ENCODE measurements at regions not wholly inside any gene's neighbourhood (a gene's known extent, or its start where the extent isn't known, plus 50 kb on each side); places are given as distances from the start of the nearest gene placed in this dataset.

- peaks cover 30% of the 10 kb centered on the region for H3K4me1 Mint-ChIP-seq
- no peaks in the 10 kb centered on the region for H3K27me3 ChIP-seq (ENCODE audit: control insufficient read depth, insufficient read depth, low read length, poor library complexity, severe bottlenecking)
- H3K36me3 Mint-ChIP-seq (ENCODE audit: low read depth): no peaks in the 10 kb centered on the region
- no peak overlapping the region for H3K27ac Mint-ChIP-seq
- no peaks in the 10 kb centered on the region for H3K36me3 ChIP-seq (ENCODE audit: control insufficient read depth, insufficient read depth, low read length)
- H3K9me3 Mint-ChIP-seq: no peaks in the 10 kb centered on the region
- H3K4me3 Mint-ChIP-seq: no peak overlapping the region
- H3K27ac ChIP-seq (ENCODE audit: low read depth, low read length): no peak overlapping the region
- no peak for DNase-seq
- H3K27me3 Mint-ChIP-seq (ENCODE audit: insufficient read depth): no peaks in the 10 kb centered on the region
- H3K9ac ChIP-seq (ENCODE audit: extremely low read depth, low read length, poor library complexity, severe bottlenecking): no peak overlapping the region
- H3K4me1 ChIP-seq (ENCODE audit: control insufficient read depth, insufficient read depth, low read length): no peaks in the 10 kb centered on the region
- TF ChIP-seq CTCF (conservative IDR thresholded peaks at IDR 0.05): no peak
- no peak overlapping the region for H3K4me3 ChIP-seq (ENCODE audit: low read length)
- WGBS, 2 experiments (ENCODE audit: insufficient coverage in 1 of 2, insufficient read length in 1 of 2): 88% methylated on average over 2 of the region's 2 CpGs; no CpG with 5 or more reads in 1 of the 2 experiments
- H3K9me3 ChIP-seq (ENCODE audit: control insufficient read depth, low read length): no peaks in the 10 kb centered on the region
These were observed 283.1 kb downstream of the FLRT2 start for GRCh38 chr14:85813040-85813439.

GRCh38 chr14:85811340-85811739, 281.4 kb downstream of the FLRT2 start:
- Histone ChIP-seq H3K27ac (ENCODE audit: low read depth, low read length) (no peak overlapping the region), H3K27me3 (ENCODE audit: control insufficient read depth, insufficient read depth, low read length, poor library complexity, severe bottlenecking) (no peaks in the 10 kb centered on the region), H3K4me3 (ENCODE audit: low read length) (peak overlapping the region; percentile 4), H3K4me1 (ENCODE audit: control insufficient read depth, insufficient read depth, low read length) (no peaks in the 10 kb centered on the region), H3K9me3 (ENCODE audit: control insufficient read depth, low read length) (no peaks in the 10 kb centered on the region), H3K9ac (ENCODE audit: extremely low read depth, low read length, poor library complexity, severe bottlenecking) (no peak overlapping the region), H3K36me3 (ENCODE audit: control insufficient read depth, insufficient read depth, low read length) (no peaks in the 10 kb centered on the region)
- peak; percentile 55 for DNase-seq
- peaks cover 35% of the 10 kb centered on the region for H3K4me1 Mint-ChIP-seq
- no peak for TF ChIP-seq CTCF (conservative IDR thresholded peaks at IDR 0.05)
- no peaks in the 10 kb centered on the region for H3K36me3 Mint-ChIP-seq (ENCODE audit: low read depth)
- H3K27me3 Mint-ChIP-seq (ENCODE audit: insufficient read depth): no peaks in the 10 kb centered on the region
- H3K9me3 Mint-ChIP-seq: no peaks in the 10 kb centered on the region
- peak overlapping the region; percentile 54 for H3K27ac Mint-ChIP-seq
- peak overlapping the region; percentile 4 for H3K4me3 Mint-ChIP-seq
- WGBS, 2 experiments (ENCODE audit: insufficient coverage in 1 of 2, insufficient read length in 1 of 2): 41 to 67% methylated on average over 1 of the region's 1 CpG

DNA sequence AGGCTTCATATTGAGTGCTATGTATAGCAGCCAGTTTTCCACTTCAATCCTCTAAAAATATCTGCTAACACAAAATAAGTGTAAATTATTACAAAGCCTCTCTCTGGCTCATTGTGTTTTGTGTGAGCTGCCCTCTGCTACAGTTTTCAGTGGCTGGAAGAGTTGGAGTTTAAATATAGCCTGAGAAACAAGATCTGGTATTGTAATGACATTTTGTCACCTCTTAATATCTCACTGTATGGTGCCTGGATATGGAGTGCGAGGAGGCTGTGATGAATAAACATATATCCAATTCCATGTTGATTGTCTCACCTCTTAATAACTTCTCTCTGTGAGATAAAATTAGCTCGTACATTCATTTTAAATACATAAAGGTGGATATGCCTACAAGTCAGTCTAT, 269.7 kb downstream of the FLRT2 start:
- Histone ChIP-seq H3K4me3 (ENCODE audit: low read length) (no peak overlapping the region), H3K9ac (ENCODE audit: extremely low read depth, low read length, poor library complexity, severe bottlenecking) (no peak overlapping the region), H3K27me3 (ENCODE audit: control insufficient read depth, insufficient read depth, low read length, poor library complexity, severe bottlenecking) (no peaks in the 10 kb centered on the region), H3K27ac (ENCODE audit: low read depth, low read length) (no peak overlapping the region), H3K4me1 (ENCODE audit: control insufficient read depth, insufficient read depth, low read length) (peaks cover 5% of the 10 kb centered on the region), H3K36me3 (ENCODE audit: control insufficient read depth, insufficient read depth, low read length) (no peaks in the 10 kb centered on the region), H3K9me3 (ENCODE audit: control insufficient read depth, low read length) (peaks cover 5% of the 10 kb centered on the region)
- H3K36me3 Mint-ChIP-seq (ENCODE audit: low read depth): peaks cover 9% of the 10 kb centered on the region
- no peak for TF ChIP-seq CTCF (conservative IDR thresholded peaks at IDR 0.05)
- WGBS, 2 experiments (ENCODE audit: insufficient coverage in 1 of 2, insufficient read length in 1 of 2): 80% methylated on average over 1 of the region's 2 CpGs; no CpG with 5 or more reads in 1 of the 2 experiments
- DNase-seq: no peak
- H3K4me3 Mint-ChIP-seq: no peak overlapping the region
- peaks cover 9% of the 10 kb centered on the region for H3K9me3 Mint-ChIP-seq
- no peak overlapping the region for H3K27ac Mint-ChIP-seq
- no peaks in the 10 kb centered on the region for H3K27me3 Mint-ChIP-seq (ENCODE audit: insufficient read depth)
- peaks cover 11% of the 10 kb centered on the region for H3K4me1 Mint-ChIP-seq

Measured in endodermal cell (in vitro differentiated cells).